Stomach smooth muscle (tissue), 2 donors: ENCODE measurements at regions not wholly inside any gene's neighbourhood (a gene's known extent, or its start where the extent isn't known, plus 50 kb on each side); places are given as distances from the start of the nearest gene placed in this dataset.

Experiments used
- H3K27ac ChIP-seq: one replicate; pipeline ENCODE4 v1.7.0; 2013; ENCODE audit warnings: mild to moderate bottlenecking, low read length, inconsistent platforms
- H3K27me3 ChIP-seq, 2 donors: one replicate each; pipeline ENCODE4 v1.7.0; 2013; ENCODE audit warnings: low read length in 2 of 2; ENCODE audit not compliant: insufficient read depth in 2 of 2, control insufficient read depth in 1 of 2
- H3K36me3 ChIP-seq, 2 donors: one replicate each; pipeline ENCODE4 v1.7.0; 2013; ENCODE audit warnings: low read length in 2 of 2; ENCODE audit not compliant: control insufficient read depth in 2 of 2, insufficient read depth in 2 of 2
- H3K4me1 ChIP-seq: one replicate; pipeline ENCODE4 v1.7.0; 2013; ENCODE audit warnings: low read length; ENCODE audit not compliant: control insufficient read depth, insufficient read depth
- H3K4me3 ChIP-seq, 2 donors: one replicate each; pipeline ENCODE4 v1.7.0; 2013; ENCODE audit warnings: low read length in 2 of 2
- H3K9ac ChIP-seq, 2 donors: one replicate each; pipeline ENCODE4 v1.7.0; 2013; ENCODE audit warnings: low read length in 2 of 2, mild to moderate bottlenecking in 1 of 2
- H3K9me3 ChIP-seq, 2 donors: one replicate each; pipeline ENCODE4 v1.7.0; 2013; ENCODE audit warnings: low read length in 2 of 2; ENCODE audit not compliant: control insufficient read depth in 2 of 2
- donor health status: healthy.
- donor health status: Pancreatic carcinoma.

DNA sequence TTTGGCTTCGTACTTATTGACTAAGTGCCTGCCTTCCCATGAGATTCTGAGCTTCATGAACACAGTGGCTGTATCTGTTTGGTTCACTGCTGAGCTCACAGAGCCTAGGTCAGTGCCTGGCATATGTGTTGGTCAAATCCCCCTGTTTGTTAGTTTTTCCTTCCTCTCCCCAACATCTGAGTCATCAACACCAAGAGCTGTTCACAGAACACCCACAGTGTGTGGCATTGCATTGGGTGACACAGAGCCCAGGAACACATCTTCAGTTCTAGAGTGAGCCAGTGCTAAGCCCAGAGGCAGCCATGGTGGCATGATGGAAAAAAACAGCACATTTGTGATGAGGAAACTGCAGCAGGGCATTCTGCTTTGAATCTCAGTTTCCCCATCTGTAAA is 294.6 kb downstream of the SEC61B start:
- no peak overlapping the region for H3K27ac ChIP-seq
- H3K9me3 ChIP-seq: no peaks in the 10 kb centered on the region
- no peak overlapping the region for H3K4me3 ChIP-seq
- H3K36me3 ChIP-seq: no peaks in the 10 kb centered on the region
- H3K27me3 ChIP-seq: no peaks in the 10 kb centered on the region
- no peak overlapping the region for H3K9ac ChIP-seq
- no peaks in the 10 kb centered on the region for H3K4me1 ChIP-seq

DNA sequence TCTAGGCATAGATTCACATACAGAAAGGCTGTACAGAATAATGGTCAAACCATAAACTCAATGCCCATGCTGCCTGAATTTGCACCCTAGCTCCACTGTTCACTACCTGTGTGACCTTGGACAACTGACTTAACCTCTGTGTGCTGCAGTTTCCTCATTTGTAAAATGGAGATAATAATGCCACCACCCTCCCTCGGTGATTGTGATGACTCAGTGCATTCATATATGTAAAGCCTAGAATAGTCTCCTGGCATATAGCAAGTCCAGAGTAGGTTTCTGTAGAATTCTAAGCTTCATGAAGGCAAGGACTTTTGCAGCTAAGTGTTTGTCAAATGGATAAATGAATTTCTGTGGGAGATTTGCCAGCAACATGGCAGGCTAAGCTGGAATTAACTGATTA is 297.8 kb upstream of the NR4A3 start:
- H3K4me1 ChIP-seq: no peaks in the 10 kb centered on the region
- H3K4me3 ChIP-seq: no peak overlapping the region
- no peak overlapping the region for H3K9ac ChIP-seq
- no peaks in the 10 kb centered on the region for H3K27me3 ChIP-seq
- no peak overlapping the region for H3K27ac ChIP-seq
- H3K9me3 ChIP-seq: no peaks in the 10 kb centered on the region
- H3K36me3 ChIP-seq: no peaks in the 10 kb centered on the region

DNA sequence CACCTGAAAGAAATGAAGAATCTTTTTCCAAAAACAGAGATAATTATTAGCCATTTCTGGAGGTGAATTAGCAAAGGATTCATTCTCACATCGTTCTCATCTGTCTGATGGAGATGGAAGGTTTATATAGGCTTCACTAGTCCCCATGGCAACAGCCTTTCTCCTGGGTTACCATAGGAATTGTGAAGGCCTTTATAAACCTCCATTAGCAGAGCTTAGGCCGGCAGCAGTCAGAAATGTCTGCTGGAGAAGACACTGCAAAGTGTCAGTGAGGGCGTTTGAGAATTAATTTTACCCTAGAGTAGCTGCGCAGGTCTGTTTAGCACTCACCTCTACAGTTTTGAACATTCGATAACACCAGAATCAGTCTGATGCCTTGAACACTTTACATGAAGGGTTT is 290.4 kb upstream of the NR4A3 start:
- Histone ChIP-seq H3K27me3 (no peaks in the 10 kb centered on the region), H3K4me3 (no peak overlapping the region)

DNA sequence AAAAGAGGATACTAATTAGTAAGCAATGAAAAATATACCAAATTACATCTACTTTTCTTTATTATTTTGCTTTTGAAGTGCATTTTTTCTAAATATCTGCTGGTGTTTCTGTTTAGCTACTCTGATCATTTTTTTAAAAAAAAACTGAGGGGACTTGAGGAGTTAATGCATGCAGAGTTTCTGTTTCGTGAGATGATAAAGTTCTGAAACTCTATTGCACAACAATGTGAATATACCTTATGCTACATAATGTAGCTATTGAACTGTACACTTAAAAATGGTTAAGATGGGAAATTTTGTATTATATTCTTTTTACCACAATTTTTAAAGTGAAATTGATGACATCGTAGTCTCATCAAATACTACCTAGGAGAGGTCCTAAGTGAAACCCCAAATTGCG is 288.3 kb upstream of the NR4A3 start:
- no peaks in the 10 kb centered on the region for H3K36me3 ChIP-seq
- H3K9ac ChIP-seq: no peak overlapping the region
- H3K4me1 ChIP-seq: no peaks in the 10 kb centered on the region
- no peaks in the 10 kb centered on the region for H3K9me3 ChIP-seq
- no peak overlapping the region for H3K4me3 ChIP-seq
- no peaks in the 10 kb centered on the region for H3K27me3 ChIP-seq
- no peak overlapping the region for H3K27ac ChIP-seq

More for the DNA sequence above, 290.4 kb upstream of the NR4A3 start:
- Histone ChIP-seq H3K4me1 (no peaks in the 10 kb centered on the region), H3K27ac (no peak overlapping the region), H3K9ac (no peak overlapping the region), H3K36me3 (no peaks in the 10 kb centered on the region), H3K9me3 (no peaks in the 10 kb centered on the region)

DNA sequence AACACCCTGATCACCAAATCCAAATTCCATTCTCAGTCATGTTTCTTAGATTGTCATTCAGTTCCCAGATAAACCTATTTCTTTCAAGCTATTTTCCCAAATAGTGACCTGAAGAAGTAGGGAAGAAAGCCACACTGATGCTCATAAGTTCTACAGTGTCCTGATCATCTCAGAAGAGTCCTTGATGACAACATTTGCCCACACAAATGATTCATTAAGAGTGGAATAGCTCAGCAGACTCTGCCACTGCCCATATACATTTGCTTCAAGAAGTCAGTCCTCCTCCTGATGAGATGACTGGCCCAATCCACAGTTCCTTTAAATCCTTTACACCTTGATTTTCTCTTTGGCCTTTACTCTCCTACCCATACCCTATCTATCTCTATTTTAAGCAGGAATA is 283.7 kb upstream of the NR4A3 start:
- Histone ChIP-seq H3K36me3 (no peaks in the 10 kb centered on the region), H3K4me3 (no peak overlapping the region), H3K27me3 (no peaks in the 10 kb centered on the region), H3K9me3 (no peaks in the 10 kb centered on the region), H3K4me1 (no peaks in the 10 kb centered on the region), H3K9ac (no peak overlapping the region), H3K27ac (no peak overlapping the region)

DNA sequence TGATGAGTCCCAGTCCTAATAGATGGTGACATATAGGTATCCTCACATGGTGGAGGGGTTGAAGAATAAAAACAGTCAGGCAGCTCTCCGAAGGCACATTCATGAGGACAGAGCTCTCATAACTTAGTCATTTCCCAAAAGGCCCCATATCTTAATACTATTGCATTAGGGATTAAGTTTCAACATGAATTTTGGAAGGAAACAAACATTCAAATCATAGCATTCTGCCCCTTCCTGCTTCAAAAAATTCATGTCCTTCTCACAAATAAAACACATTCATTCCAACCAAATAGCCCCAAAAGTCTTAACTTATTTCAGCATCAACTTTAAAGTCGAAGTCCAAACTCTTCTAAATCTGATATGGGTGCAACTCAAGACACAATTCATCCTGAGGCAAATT is 277.2 kb upstream of the NR4A3 start:
- Histone ChIP-seq H3K36me3 (no peaks in the 10 kb centered on the region), H3K9me3 (no peaks in the 10 kb centered on the region), H3K9ac (no peak overlapping the region), H3K4me1 (no peaks in the 10 kb centered on the region), H3K27ac (no peak overlapping the region), H3K27me3 (no peaks in the 10 kb centered on the region), H3K4me3 (no peak overlapping the region)

DNA sequence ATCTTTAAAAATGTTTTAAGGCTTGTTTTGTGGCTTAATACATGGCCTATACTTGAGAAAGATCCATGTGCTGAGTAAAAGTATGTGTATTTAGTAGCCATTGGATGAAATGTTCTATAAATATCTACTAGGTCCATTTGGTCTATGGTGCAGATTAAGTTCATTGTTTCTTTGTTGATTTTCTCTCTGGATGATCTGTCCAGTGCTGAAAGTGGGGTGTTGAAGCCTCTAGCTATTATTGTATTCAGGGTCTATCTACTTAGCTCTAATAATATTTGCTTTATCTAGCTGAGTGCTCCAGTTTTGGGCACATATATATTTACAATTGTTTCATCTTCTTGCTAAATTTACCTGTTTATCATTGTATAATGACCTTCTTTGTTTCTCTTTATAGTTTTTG is 272.2 kb upstream of the NR4A3 start:
- no peak overlapping the region for H3K4me3 ChIP-seq
- no peak overlapping the region for H3K9ac ChIP-seq
- H3K27me3 ChIP-seq: no peaks in the 10 kb centered on the region
- no peaks in the 10 kb centered on the region for H3K4me1 ChIP-seq
- H3K9me3 ChIP-seq: no peaks in the 10 kb centered on the region
- no peak overlapping the region for H3K27ac ChIP-seq
- H3K36me3 ChIP-seq: no peaks in the 10 kb centered on the region

DNA sequence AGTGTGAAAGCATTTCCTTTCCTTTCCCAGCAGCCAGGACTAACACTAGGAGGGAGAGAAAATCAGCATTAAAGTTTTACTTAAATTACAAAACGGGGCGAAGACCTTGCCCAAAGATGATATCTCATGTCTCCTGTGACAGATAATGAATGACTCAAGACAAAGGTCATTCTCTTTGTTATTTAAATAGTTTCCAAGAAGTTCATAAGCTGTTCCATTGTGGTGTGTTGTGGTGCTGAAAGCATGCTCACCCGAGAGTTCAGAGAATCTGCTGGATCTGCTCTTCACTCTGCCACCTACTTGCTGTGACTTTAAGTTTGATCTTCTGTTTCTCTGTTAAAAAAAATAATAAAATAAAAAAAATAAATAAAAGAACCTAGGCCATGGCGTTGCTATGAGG is 265.9 kb upstream of the NR4A3 start:
- Histone ChIP-seq H3K36me3 (no peaks in the 10 kb centered on the region), H3K27me3 (no peaks in the 10 kb centered on the region), H3K4me3 (no peak overlapping the region), H3K27ac (no peak overlapping the region), H3K4me1 (no peaks in the 10 kb centered on the region), H3K9ac (no peak overlapping the region), H3K9me3 (no peaks in the 10 kb centered on the region)

DNA sequence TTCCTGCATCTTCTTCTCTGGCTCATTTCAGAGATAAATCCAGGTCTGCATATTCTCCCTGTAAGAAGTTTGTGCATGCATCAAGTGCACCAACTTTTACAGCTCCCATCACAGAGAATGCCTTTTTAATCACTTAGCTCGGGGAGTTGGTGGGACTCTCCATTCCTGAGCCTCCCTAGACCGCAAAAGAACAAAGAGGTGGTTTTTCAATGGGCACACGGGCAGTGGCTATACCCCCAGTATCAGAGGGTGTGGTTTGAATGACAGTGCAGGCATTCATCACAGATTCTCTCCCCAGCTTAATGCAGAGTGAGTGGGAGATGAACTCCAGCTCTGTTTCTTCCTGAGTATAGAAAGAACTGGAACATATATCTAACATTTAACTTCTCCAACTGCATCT is 264.7 kb upstream of the NR4A3 start:
- no peaks in the 10 kb centered on the region for H3K27me3 ChIP-seq
- no peak overlapping the region for H3K27ac ChIP-seq
- no peaks in the 10 kb centered on the region for H3K4me1 ChIP-seq
- H3K36me3 ChIP-seq: no peaks in the 10 kb centered on the region
- H3K4me3 ChIP-seq: no peak overlapping the region
- no peak overlapping the region for H3K9ac ChIP-seq
- no peaks in the 10 kb centered on the region for H3K9me3 ChIP-seq

DNA sequence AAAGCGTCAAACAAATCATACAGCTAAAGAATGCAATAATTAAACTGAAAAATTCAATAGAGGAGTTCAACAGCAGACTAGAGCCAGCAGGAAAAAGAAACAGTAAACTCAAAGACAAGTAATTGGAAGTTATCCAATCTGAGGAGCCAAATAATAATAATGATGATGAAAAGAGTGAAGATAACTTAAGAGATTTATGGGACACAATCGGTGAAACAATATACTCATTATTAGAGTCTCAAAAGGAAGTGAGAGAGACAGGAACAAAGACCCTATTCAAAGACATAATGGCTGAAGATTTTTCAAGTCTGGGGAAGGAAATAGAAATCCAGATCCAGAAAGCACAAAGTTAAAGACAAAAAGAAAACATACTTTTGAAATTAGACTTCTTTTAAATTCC is 263.9 kb upstream of the NR4A3 start:
- Histone ChIP-seq H3K36me3 (no peaks in the 10 kb centered on the region), H3K27ac (no peak overlapping the region), H3K27me3 (no peaks in the 10 kb centered on the region), H3K4me1 (no peaks in the 10 kb centered on the region), H3K9ac (no peak overlapping the region), H3K9me3 (no peaks in the 10 kb centered on the region), H3K4me3 (no peak overlapping the region)

DNA sequence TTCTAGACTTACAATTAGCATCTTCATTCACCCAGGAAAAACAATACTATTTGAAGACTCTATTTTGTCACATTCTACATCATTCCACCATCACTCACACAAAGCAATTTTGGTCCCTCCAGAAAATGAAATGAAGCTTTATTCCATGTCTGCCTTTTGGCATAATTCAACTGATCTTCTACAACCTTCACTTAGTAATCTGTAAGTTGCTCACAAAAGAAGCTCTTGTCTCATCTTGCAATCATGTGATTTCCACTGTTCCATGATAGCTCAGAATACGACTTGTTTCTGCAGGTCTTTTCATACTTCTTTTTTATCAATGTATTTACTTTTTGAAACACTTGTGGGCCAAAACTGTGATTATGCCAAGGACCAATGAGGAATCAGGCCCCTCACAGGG is 261.9 kb upstream of the NR4A3 start:
- Histone ChIP-seq H3K9me3 (no peaks in the 10 kb centered on the region), H3K9ac (no peak overlapping the region)

DNA sequence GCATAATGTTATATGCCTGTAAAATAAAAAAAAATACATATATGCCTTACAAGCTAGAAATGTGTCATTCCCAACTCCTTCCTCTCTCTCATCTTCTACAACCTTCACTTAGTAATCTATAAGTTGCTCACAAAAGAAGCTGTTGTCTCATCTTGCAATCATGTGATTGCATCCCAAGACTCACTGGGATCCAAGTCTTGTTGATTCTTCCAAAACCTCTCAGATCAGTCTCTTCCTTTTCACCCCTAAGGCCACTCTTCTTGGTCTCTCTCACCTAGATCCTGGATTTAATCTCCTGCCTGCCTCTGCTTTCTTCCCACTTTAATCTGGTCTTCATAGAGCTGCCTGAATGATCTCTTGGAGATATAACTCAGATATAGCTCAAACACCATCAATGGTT is 261.1 kb upstream of the NR4A3 start:
- H3K27me3 ChIP-seq: no peaks in the 10 kb centered on the region
- H3K4me1 ChIP-seq: peaks cover 3% of the 10 kb centered on the region
- no peak overlapping the region for H3K9ac ChIP-seq
- no peak overlapping the region for H3K27ac ChIP-seq
- H3K9me3 ChIP-seq: no peaks in the 10 kb centered on the region
- H3K36me3 ChIP-seq: no peaks in the 10 kb centered on the region
- H3K4me3 ChIP-seq: no peak overlapping the region

More for the DNA sequence above, 261.9 kb upstream of the NR4A3 start:
- no peaks in the 10 kb centered on the region for H3K27me3 ChIP-seq
- H3K4me1 ChIP-seq: no peaks in the 10 kb centered on the region
- H3K36me3 ChIP-seq: no peaks in the 10 kb centered on the region
- H3K4me3 ChIP-seq: no peak overlapping the region
- H3K27ac ChIP-seq: no peak overlapping the region
